Heart left ventricle (tissue), 16 donors: ENCODE measurements at regions not wholly inside any gene's neighbourhood (a gene's known extent, or its start where the extent isn't known, plus 50 kb on each side); places are given as distances from the start of the nearest gene placed in this dataset.

Experiments
- ATAC-seq, 4 donors: fragments of 200-7000 bp; cut with Tn5 transposase; one replicate each; pipeline ENCODE4 v1.9.1; 2020 to 2022; ENCODE audit warnings: moderate library complexity in 4 of 4, mild to moderate bottlenecking in 3 of 4, moderate number of reproducible peaks in 1 of 4
- DNase-seq, 5 donors: peaks; one replicate each; pipeline ENCODE4 v3.0.0-alpha.2; 2020
- H3K27ac ChIP-seq, 12 donors: fragments of 200-600 bp; sonication (generic) in 4 of 12; one replicate each; pipeline versions ENCODE4 v1.5.0 to v1.8.0; 2016 to 2022; ENCODE audit warnings: mild to moderate bottlenecking in 2 of 12
- H3K27me3 ChIP-seq, 9 donors: fragments of 200-600 bp; sonication (generic) in 2 of 9; one replicate each; pipeline versions ENCODE4 v1.5.1 to v1.8.0; 2016 to 2022; ENCODE audit warnings: mild to moderate bottlenecking in 3 of 9
- H3K36me3 ChIP-seq, 9 donors: fragments of 200-600 bp; sonication (generic) in 2 of 9; one replicate each; pipeline versions ENCODE4 v1.5.0 to v1.8.0; 2018 to 2022; ENCODE audit warnings: mild to moderate bottlenecking in 2 of 9
- H3K4me1 ChIP-seq, 12 donors: fragments of 200-600 bp; sonication (generic) in 4 of 12; one replicate each; pipeline versions ENCODE4 v1.5.0 to v1.8.0; 2016 to 2022; ENCODE audit warnings: mild to moderate bottlenecking in 3 of 12
- H3K4me3 ChIP-seq, 12 donors: fragments of 200-600 bp; sonication (generic) in 4 of 12; one replicate each; pipeline versions ENCODE4 v1.5.0 to v1.8.0; 2017 to 2022; ENCODE audit warnings: mild to moderate bottlenecking in 9 of 12, moderate library complexity in 4 of 12
- H3K9me3 ChIP-seq, 12 donors: fragments of 200-600 bp; sonication (generic) in 4 of 12; one replicate each; pipeline versions ENCODE4 v1.5.0 to v1.8.0; 2016 to 2022; ENCODE audit warnings: mild to moderate bottlenecking in 1 of 12
- CTCF ChIP-seq, 12 donors: fragments of 200-600 bp; sonication (generic) in 4 of 12; IDR thresholded peaks; one replicate each; pipeline versions ENCODE4 v1.5.0 to v1.8.0; 2018 to 2022; ENCODE audit warnings: antibody characterized with exemption in 12 of 12, mild to moderate bottlenecking in 5 of 12
- POLR2A ChIP-seq, 2 donors: fragments of 450-650 bp; IDR thresholded peaks; one replicate each; pipeline ENCODE4 v1.6.1; 2017; ENCODE audit warnings: antibody characterized with exemption in 2 of 2, mild to moderate bottlenecking in 2 of 2, moderate library complexity in 2 of 2
- WGBS, 4 donors: extraction: QIAGEN DNeasy Blood & Tissue Kit in 2 of 4; methylation state at CpG; one replicate each; pipeline versions ENCODE4 v1.1.5 to v1.1.7; 2013 to 2018; 5-methylcytosine and 5-hydroxymethylcytosine counted together
- intact Hi-C, 10 donors: fragments of 100-400 bp; cut with DNase I; formaldehyde crosslinking; loops; one replicate each; pipeline versions ENCODE4 v1.11.1 to v1.14.2; 2022
- donor health status: ischemic (EF 13 %, LVEDD 7.1; RV severe dilation, severe dysfunction).
- donor health status: healthy with polysubstance abuse.
- donor health status: DM: no; HTN: yes; CAD: no.
- donor health status: DM: no; HTN: no; CAD: no.
- donor health status: ischemic (EF 25% LVEDD 6.9; RV normal size, moderate dysfunction).
- donor health status: ischemic (EF 25% LVEDD 5.7; RV mildly dilated, moderate dysfunction).
- donor health status: healthy.
- donor health status: DM: yes; HTN: yes; CAD: no.
- donor health status: ischemic (EF 35%, LVEDD 5.7; RV mildly dilated, moderate dysfunction).
- donor health status: nonischemic (EF 11% LVEDD 7.7; RV severe dilation, severe dysfunction).
- donor health status: DM: yes; HTN: yes; CAD: no.
- donor health status: PGD.
- donor health status: ischemic (EF 29% LVEDD 5.4; RV normal size, mild dysfunction).
- donor health status: nonischemic (EF 23%, LVEDD 6.1; RV moderate dilation, normal function).

- intact Hi-C loops, result loop anchor here in 3 of 10 donors (10.0 kb wide), 2 partner anchors 708 to 908 kb away; no protein-coding TSS in a partner anchor
Observed at GRCh38 chr6:153942361-153942760, 96.7 kb upstream of the OPRM1 start.

GRCh38 chr6:153941768-153942167 is 97.3 kb upstream of the OPRM1 start:
- DNase-seq (no peak), ATAC-seq (no peak)
- H3K36me3 ChIP-seq, result no peaks in the 10 kb centered on the region
- H3K27ac ChIP-seq, result no peak overlapping the region
- 55 to 70% (median 66%) methylated on average over 2 of the region's 2 CpGs for WGBS, 4 donors
- no peak overlapping the region for H3K4me3 ChIP-seq
- no peaks in the 10 kb centered on the region for H3K9me3 ChIP-seq
- H3K27me3 ChIP-seq, result no peaks in the 10 kb centered on the region
- intact Hi-C loops, result loop anchor here in 3 of 10 donors (10.0 kb wide), 2 partner anchors 707 to 907 kb away; no protein-coding TSS in a partner anchor
- no peak for TF ChIP-seq CTCF (IDR thresholded peaks at IDR 0.05)
- no peak for TF ChIP-seq POLR2A (IDR thresholded peaks at IDR 0.05)
- no peaks in the 10 kb centered on the region for H3K4me1 ChIP-seq

More at GRCh38 chr6:153942361-153942760, 96.7 kb upstream of the OPRM1 start:
- no peaks in the 10 kb centered on the region for H3K27me3 ChIP-seq
- no peaks in the 10 kb centered on the region for H3K9me3 ChIP-seq
- no peak for TF ChIP-seq POLR2A (IDR thresholded peaks at IDR 0.05)
- no peak for TF ChIP-seq CTCF (IDR thresholded peaks at IDR 0.05)
- no peaks in the 10 kb centered on the region for H3K36me3 ChIP-seq
- no peak for ATAC-seq
- no peak for DNase-seq
- H3K27ac ChIP-seq, result no peak overlapping the region
- 73 to 85% (median 83%) methylated on average over 1 of the region's 1 CpG for WGBS, 4 donors
- no peak overlapping the region for H3K4me3 ChIP-seq
- no peaks in the 10 kb centered on the region for H3K4me1 ChIP-seq

GRCh38 chr6:153938876-153939275 is 100.2 kb upstream of the OPRM1 start:
- WGBS, 4 donors, result 70 to 73% (median 72%) methylated on average over 10 of the region's 10 CpGs
- intact Hi-C loops, result no loop called here
- H3K9me3 ChIP-seq, result peaks cover 0 to 7% (median 0%) of the 10 kb centered on the region in 12 donors
- no peak overlapping the region for H3K4me3 ChIP-seq
- no peak for ATAC-seq
- no peaks in the 10 kb centered on the region for H3K36me3 ChIP-seq
- no peak for DNase-seq
- H3K27ac ChIP-seq, result no peak overlapping the region
- no peak for TF ChIP-seq CTCF (IDR thresholded peaks at IDR 0.05)
- no peak for TF ChIP-seq POLR2A (IDR thresholded peaks at IDR 0.05)
- no peaks in the 10 kb centered on the region for H3K27me3 ChIP-seq
- no peaks in the 10 kb centered on the region for H3K4me1 ChIP-seq

- DNase-seq, result no peak
- Histone ChIP-seq H3K4me3 (no peak overlapping the region), H3K36me3 (no peaks in the 10 kb centered on the region), H3K27ac (no peak overlapping the region), H3K4me1 (no peaks in the 10 kb centered on the region), H3K9me3 (peaks cover 0 to 10% (median 0%) of the 10 kb centered on the region in 12 donors), H3K27me3 (no peaks in the 10 kb centered on the region)
- no peak for TF ChIP-seq POLR2A (IDR thresholded peaks at IDR 0.05)
- no peak for TF ChIP-seq CTCF (IDR thresholded peaks at IDR 0.05)
- intact Hi-C loops, result no loop called here
- no peak for ATAC-seq
- 82 to 88% (median 87%) methylated on average over 3 of the region's 3 CpGs for WGBS, 4 donors
Observed at GRCh38 chr6:153931431-153931830, 107.6 kb upstream of the OPRM1 start.
